H1 (cell line): ENCODE measurements at regions not wholly inside any gene's neighbourhood (a gene's known extent, or its start where the extent isn't known, plus 50 kb on each side); places are given as distances from the start of the nearest gene placed in this dataset.

Experiments used
- EGR1 ChIP-seq: IDR thresholded peaks from 2 replicates; pipeline ENCODE4 v1.6.1; 2011; ENCODE audit warnings: low read depth, low read length, borderline replicate concordance
- EZH2 ChIP-seq: fragments of 200-600 bp; sonication (generic); IDR thresholded peaks from 2 replicates; pipeline ENCODE4 v1.7.1; 2012; ENCODE audit warnings: low read depth, mild to moderate bottlenecking, moderate library complexity, low read length, inconsistent platforms; ENCODE audit not compliant: severe bottlenecking
- KDM1A ChIP-seq: fragments of 200-600, 300-600 bp; sonication (generic); IDR thresholded peaks from 2 replicates; pipeline ENCODE4 v1.7.1; 2016; ENCODE audit warnings: mild to moderate bottlenecking, low read length, borderline replicate concordance
- POLR2A ChIP-seq, 2 experiments: IDR thresholded peaks; 1 replicate in 1 of 2; 2 replicates in 1 of 2; pipeline ENCODE4 v1.6.1; 2011; ENCODE audit warnings: low read depth in 2 of 2, low read length in 2 of 2, mild to moderate bottlenecking in 2 of 2; ENCODE audit errors: control extremely low read depth in 1 of 2
- POLR2AphosphoS5 ChIP-seq: IDR thresholded peaks from 2 replicates; pipeline ENCODE4 v1.6.1; 2011; ENCODE audit warnings: low read depth, low read length
- YY1 ChIP-seq: IDR thresholded peaks from 2 replicates; pipeline ENCODE4 v1.6.1; 2011; ENCODE audit warnings: low read depth, mild to moderate bottlenecking, low read length
- TF ChIP-seq, protein P1 (sequence below), 3 experiments: IDR thresholded peaks; 1 replicate in 2 of 3; 2 replicates in 1 of 3; pipeline versions ENCODE4 v1.5.1 to v1.6.1; 2011; ENCODE audit warnings: low read length in 3 of 3, mild to moderate bottlenecking in 3 of 3, inconsistent platforms in 2 of 3, low read depth in 1 of 3, moderate library complexity in 1 of 3; ENCODE audit not compliant: insufficient read depth in 1 of 3; ENCODE audit errors: control extremely low read depth in 1 of 3
- TF ChIP-seq, protein P2 (sequence below): IDR thresholded peaks from 2 replicates; pipeline ENCODE4 v1.6.1; 2011; ENCODE audit warnings: low read depth, mild to moderate bottlenecking, low read length; ENCODE audit not compliant: insufficient read depth

- TF ChIP-seq POLR2AphosphoS5 (no peak), KDM1A (no peak), POLR2A (IDR thresholded peaks at IDR 0.05; ENCODE audit: control extremely low read depth in 1 of 2, low read depth in 2 of 2, low read length in 2 of 2) (no peak), YY1 (no peak), EZH2 (no peak), EGR1 (no peak)
- TF ChIP-seq, protein P1, sequence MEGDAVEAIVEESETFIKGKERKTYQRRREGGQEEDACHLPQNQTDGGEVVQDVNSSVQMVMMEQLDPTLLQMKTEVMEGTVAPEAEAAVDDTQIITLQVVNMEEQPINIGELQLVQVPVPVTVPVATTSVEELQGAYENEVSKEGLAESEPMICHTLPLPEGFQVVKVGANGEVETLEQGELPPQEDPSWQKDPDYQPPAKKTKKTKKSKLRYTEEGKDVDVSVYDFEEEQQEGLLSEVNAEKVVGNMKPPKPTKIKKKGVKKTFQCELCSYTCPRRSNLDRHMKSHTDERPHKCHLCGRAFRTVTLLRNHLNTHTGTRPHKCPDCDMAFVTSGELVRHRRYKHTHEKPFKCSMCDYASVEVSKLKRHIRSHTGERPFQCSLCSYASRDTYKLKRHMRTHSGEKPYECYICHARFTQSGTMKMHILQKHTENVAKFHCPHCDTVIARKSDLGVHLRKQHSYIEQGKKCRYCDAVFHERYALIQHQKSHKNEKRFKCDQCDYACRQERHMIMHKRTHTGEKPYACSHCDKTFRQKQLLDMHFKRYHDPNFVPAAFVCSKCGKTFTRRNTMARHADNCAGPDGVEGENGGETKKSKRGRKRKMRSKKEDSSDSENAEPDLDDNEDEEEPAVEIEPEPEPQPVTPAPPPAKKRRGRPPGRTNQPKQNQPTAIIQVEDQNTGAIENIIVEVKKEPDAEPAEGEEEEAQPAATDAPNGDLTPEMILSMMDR (IDR thresholded peaks at IDR 0.05; ENCODE audit: control extremely low read depth in 1 of 3, insufficient read depth in 1 of 3, low read depth in 1 of 3, low read length in 3 of 3) = no peak
- TF ChIP-seq, protein P2, sequence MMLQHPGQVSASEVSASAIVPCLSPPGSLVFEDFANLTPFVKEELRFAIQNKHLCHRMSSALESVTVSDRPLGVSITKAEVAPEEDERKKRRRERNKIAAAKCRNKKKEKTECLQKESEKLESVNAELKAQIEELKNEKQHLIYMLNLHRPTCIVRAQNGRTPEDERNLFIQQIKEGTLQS = no peak
These were observed 61.5 kb upstream of the ATP1B1 start for GRCh38 chr1:169044971-169045370.
